Peyer's patch (tissue), 4 donors: ENCODE measurements at regions not wholly inside any gene's neighbourhood (a gene's known extent, or its start where the extent isn't known, plus 50 kb on each side); places are given as distances from the start of the nearest gene placed in this dataset.

Experiments used
- DNase-seq, 3 donors: peaks; one replicate each; pipeline ENCODE4 v3.0.0-alpha.2; 2017 to 2019
- H3K27ac ChIP-seq, 4 donors: fragments of 200-600 bp; sonication (generic); one replicate each; pipeline ENCODE4 v1.5.1; 2016 to 2019
- H3K27me3 ChIP-seq, 2 donors: fragments of 200-600 bp; sonication (generic); one replicate each; pipeline ENCODE4 v1.5.1; 2019
- H3K36me3 ChIP-seq, 3 donors: fragments of 200-600 bp; sonication (generic); one replicate each; pipeline ENCODE4 v1.5.1; 2016 to 2019
- H3K4me1 ChIP-seq, 4 donors: fragments of 200-600 bp; sonication (generic); one replicate each; pipeline ENCODE4 v1.5.1; 2016 to 2019
- H3K4me3 ChIP-seq, 4 donors: fragments of 200-600 bp; sonication (generic); 1 replicate in 3 of 4; 2 replicates in 1 of 4; pipeline ENCODE4 v1.5.1; 2016 to 2019; ENCODE audit warnings: mild to moderate bottlenecking in 1 of 4
- H3K9me3 ChIP-seq, 4 donors: fragments of 200-600 bp; sonication (generic); one replicate each; pipeline ENCODE4 v1.5.1; 2016 to 2019; ENCODE audit warnings: mild to moderate bottlenecking in 1 of 4
- CTCF ChIP-seq, 6 experiments: fragments of 450-650 bp in 4 of 6; fragments of 200-600 bp in 2 of 6; sonication (generic) in 1 of 6; IDR thresholded peaks; one replicate each; pipeline ENCODE4 v1.5.1; 2017 to 2019; ENCODE audit warnings: antibody characterized with exemption in 6 of 6, mild to moderate bottlenecking in 3 of 6, moderate library complexity in 1 of 6
- POLR2A ChIP-seq, 2 donors: fragments of 450-650 bp; IDR thresholded peaks; one replicate each; pipeline ENCODE4 v1.5.1; 2017; ENCODE audit warnings: antibody characterized with exemption in 2 of 2, mild to moderate bottlenecking in 2 of 2, moderate library complexity in 2 of 2

GRCh38 chr5:145178641-145179523, 656.3 kb downstream of the PRELID2 start:
- Histone ChIP-seq H3K27ac (no peak overlapping the region), H3K4me3 (no peak overlapping the region), H3K36me3 (no peaks in the 10 kb centered on the region), H3K27me3 (no peaks in the 10 kb centered on the region), H3K9me3 (no peaks in the 10 kb centered on the region), H3K4me1 (no peaks in the 10 kb centered on the region)
- TF ChIP-seq CTCF (IDR thresholded peaks at IDR 0.05): no peak
- no peak for TF ChIP-seq POLR2A (IDR thresholded peaks at IDR 0.05)
- no peak for DNase-seq

GRCh38 chr5:145176041-145176440, 659.1 kb downstream of the PRELID2 start:
- no peaks in the 10 kb centered on the region for H3K4me1 ChIP-seq
- no peaks in the 10 kb centered on the region for H3K27me3 ChIP-seq
- H3K36me3 ChIP-seq: no peaks in the 10 kb centered on the region
- H3K27ac ChIP-seq: no peak overlapping the region
- TF ChIP-seq CTCF (IDR thresholded peaks at IDR 0.05): no peak
- TF ChIP-seq POLR2A (IDR thresholded peaks at IDR 0.05): no peak
- H3K9me3 ChIP-seq: no peaks in the 10 kb centered on the region
- no peak overlapping the region for H3K4me3 ChIP-seq
- no peak for DNase-seq

- Histone ChIP-seq H3K27ac (no peak overlapping the region), H3K27me3 (no peaks in the 10 kb centered on the region), H3K36me3 (no peaks in the 10 kb centered on the region), H3K9me3 (peaks cover 0 to 3% (median 0%) of the 10 kb centered on the region in 4 donors), H3K4me3 (no peak overlapping the region), H3K4me1 (no peaks in the 10 kb centered on the region)
- no peak for DNase-seq
- TF ChIP-seq POLR2A (IDR thresholded peaks at IDR 0.05) (no peak), CTCF (IDR thresholded peaks at IDR 0.05) (no peak)
These were observed 669.0 kb downstream of the PRELID2 start for GRCh38 chr5:145166110-145166509.

GRCh38 chr5:145163876-145164275, 671.3 kb downstream of the PRELID2 start:
- Histone ChIP-seq H3K4me3 (no peak overlapping the region), H3K27me3 (no peaks in the 10 kb centered on the region), H3K9me3 (peaks cover 0 to 3% (median 0%) of the 10 kb centered on the region in 4 donors), H3K4me1 (no peaks in the 10 kb centered on the region), H3K27ac (peak overlapping the region in 1 of 4 donors; percentile 27), H3K36me3 (no peaks in the 10 kb centered on the region)
- no peak for TF ChIP-seq POLR2A (IDR thresholded peaks at IDR 0.05)
- TF ChIP-seq CTCF (IDR thresholded peaks at IDR 0.05): no peak
- DNase-seq: peak in 1 of 3 donors; percentile 49

- Histone ChIP-seq H3K4me1 (no peaks in the 10 kb centered on the region), H3K4me3 (no peak overlapping the region), H3K27ac (peak overlapping the region in 1 of 4 donors; percentile 47), H3K9me3 (peaks cover 0 to 3% (median 0%) of the 10 kb centered on the region in 4 donors), H3K27me3 (no peaks in the 10 kb centered on the region), H3K36me3 (no peaks in the 10 kb centered on the region)
- DNase-seq: no peak
- TF ChIP-seq CTCF (IDR thresholded peaks at IDR 0.05) (no peak), POLR2A (IDR thresholded peaks at IDR 0.05) (no peak)
These were observed 672.5 kb downstream of the PRELID2 start for GRCh38 chr5:145162626-145163025.
